ENCODE measurements at regions not wholly inside any gene's neighbourhood (a gene's known extent, or its start where the extent isn't known, plus 50 kb on each side); places are given as distances from the start of the nearest gene placed in this dataset.

GRCh38 chr4:138672393-138672976 is 343.1 kb upstream of the NOCT start:
- TF ChIP-seq CTCF (IDR thresholded peaks at IDR 0.05) = no peak
- TF ChIP-seq POLR2A (IDR thresholded peaks at IDR 0.05) = no peak
- no peak for TF ChIP-seq POLR2AphosphoS5 (IDR thresholded peaks at IDR 0.05)
